ENCODE measurements at regions not wholly inside any gene's neighbourhood (a gene's known extent, or its start where the extent isn't known, plus 50 kb on each side); places are given as distances from the start of the nearest gene placed in this dataset.

DNA sequence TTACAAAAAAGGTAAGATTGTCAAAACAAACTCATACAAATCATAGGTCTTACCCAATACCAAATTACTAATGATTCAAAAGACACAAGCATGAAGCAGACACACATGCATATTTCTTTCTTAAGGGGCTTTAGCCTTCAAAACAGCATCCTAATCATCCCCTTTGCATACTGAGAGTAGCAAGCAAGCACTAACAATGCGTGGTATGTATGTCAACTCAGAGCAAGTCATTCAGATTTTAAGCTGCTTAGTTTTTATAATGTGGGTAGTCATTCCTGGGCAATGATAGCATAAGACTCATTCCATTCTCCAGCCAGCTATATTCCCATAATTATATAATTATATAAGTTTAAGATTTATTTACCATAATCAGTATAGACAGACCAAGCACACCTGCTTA, 219.6 kb downstream of the DKK2 start:
- Histone ChIP-seq H2BK5ac (ENCODE audit: insufficient read length, low read length) (no peak overlapping the region), H4K20me1 (ENCODE audit: control insufficient read depth, insufficient read depth, insufficient read length) (no peaks in the 10 kb centered on the region), H2BK120ac (ENCODE audit: low read depth, low read length, poor library complexity, severe bottlenecking) (no peak overlapping the region), H3K79me1 (ENCODE audit: insufficient read depth, low read depth, low read length, poor library complexity, severe bottlenecking) (no peaks in the 10 kb centered on the region), H3K14ac (ENCODE audit: insufficient read depth, low read length) (no peak overlapping the region), H2BK20ac (ENCODE audit: low read depth, low read length, poor library complexity, severe bottlenecking) (no peak overlapping the region), H4K8ac (replicated peaks; ENCODE audit: insufficient read length, low read depth, low read length) (no peak overlapping the region), H3K79me2 (ENCODE audit: insufficient read depth, low read length) (no peaks in the 10 kb centered on the region), H3K27ac (ENCODE audit: insufficient read length, low read depth, low read length) (no peak overlapping the region), H3K4ac (ENCODE audit: low read depth, low read length) (no peak overlapping the region), H4K91ac (ENCODE audit: insufficient read length, low read depth, low read length) (no peak overlapping the region), H3K9me3 (ENCODE audit: control insufficient read depth, low read depth, low read length) (no peaks in the 10 kb centered on the region), H2AK5ac (ENCODE audit: insufficient read length, low read length) (no peak overlapping the region), H3K56ac (ENCODE audit: insufficient read length, low read depth, low read length) (no peak overlapping the region), H3K23ac (ENCODE audit: insufficient read length, low read depth, low read length) (no peak overlapping the region), H3K9ac (ENCODE audit: extremely low read depth, insufficient read length, low read length) (no peak overlapping the region), H3T11ph (ENCODE audit: low read length) (no peak overlapping the region), H2BK12ac (ENCODE audit: insufficient read length, low read depth, low read length) (no peak overlapping the region), H3K4me2 (ENCODE audit: insufficient read depth, insufficient read length, low read length) (no peak overlapping the region), H3K23me2 (ENCODE audit: insufficient read length, low read depth, low read length, poor library complexity, severe bottlenecking) (no peaks in the 10 kb centered on the region), H2BK15ac (ENCODE audit: low read depth, low read length) (no peak overlapping the region), H3K4me1 (ENCODE audit: insufficient read depth, low read length) (no peaks in the 10 kb centered on the region), H4K5ac (ENCODE audit: insufficient read length, low read depth, low read length) (no peak overlapping the region), H3K18ac (ENCODE audit: insufficient read length, low read depth, low read length) (no peak overlapping the region), H3K27me3 (ENCODE audit: insufficient read depth, low read length) (no peaks in the 10 kb centered on the region), H2AFZ (ENCODE audit: low read length) (no peak overlapping the region)
- Mint-ChIP-seq H3K4me3 (no peak overlapping the region), H3K27me3 (ENCODE audit: low read depth) (no peaks in the 10 kb centered on the region), H3K36me3 (ENCODE audit: insufficient read depth in 1 of 3, low read depth in 3 of 3) (peaks cover 0 to 3% (median 2%) of the 10 kb centered on the region in 3 experiments; a peak in 2 of 7 replicates), H3K9me3 (peaks cover 0 to 2% of the 10 kb centered on the region in 2 experiments; a peak in 2 of 5 replicates), H3K27ac (no peak overlapping the region), H3K4me1 (peaks cover 7 to 9% of the 10 kb centered on the region in 2 experiments; a peak in 1 of 4 replicates)
- no CpG with 5 or more reads among the region's 1 CpG for WGBS (ENCODE audit: extremely low coverage, insufficient read length, low lambda C conversion rate)
- DNase-seq = no peak
- TF ChIP-seq, protein P1, sequence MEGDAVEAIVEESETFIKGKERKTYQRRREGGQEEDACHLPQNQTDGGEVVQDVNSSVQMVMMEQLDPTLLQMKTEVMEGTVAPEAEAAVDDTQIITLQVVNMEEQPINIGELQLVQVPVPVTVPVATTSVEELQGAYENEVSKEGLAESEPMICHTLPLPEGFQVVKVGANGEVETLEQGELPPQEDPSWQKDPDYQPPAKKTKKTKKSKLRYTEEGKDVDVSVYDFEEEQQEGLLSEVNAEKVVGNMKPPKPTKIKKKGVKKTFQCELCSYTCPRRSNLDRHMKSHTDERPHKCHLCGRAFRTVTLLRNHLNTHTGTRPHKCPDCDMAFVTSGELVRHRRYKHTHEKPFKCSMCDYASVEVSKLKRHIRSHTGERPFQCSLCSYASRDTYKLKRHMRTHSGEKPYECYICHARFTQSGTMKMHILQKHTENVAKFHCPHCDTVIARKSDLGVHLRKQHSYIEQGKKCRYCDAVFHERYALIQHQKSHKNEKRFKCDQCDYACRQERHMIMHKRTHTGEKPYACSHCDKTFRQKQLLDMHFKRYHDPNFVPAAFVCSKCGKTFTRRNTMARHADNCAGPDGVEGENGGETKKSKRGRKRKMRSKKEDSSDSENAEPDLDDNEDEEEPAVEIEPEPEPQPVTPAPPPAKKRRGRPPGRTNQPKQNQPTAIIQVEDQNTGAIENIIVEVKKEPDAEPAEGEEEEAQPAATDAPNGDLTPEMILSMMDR (conservative IDR thresholded peaks at IDR 0.05) = no peak

All from H9 (cell line).